ENCODE measurements at regions not wholly inside any gene's neighbourhood (a gene's known extent, or its start where the extent isn't known, plus 50 kb on each side); places are given as distances from the start of the nearest gene placed in this dataset.

DNA sequence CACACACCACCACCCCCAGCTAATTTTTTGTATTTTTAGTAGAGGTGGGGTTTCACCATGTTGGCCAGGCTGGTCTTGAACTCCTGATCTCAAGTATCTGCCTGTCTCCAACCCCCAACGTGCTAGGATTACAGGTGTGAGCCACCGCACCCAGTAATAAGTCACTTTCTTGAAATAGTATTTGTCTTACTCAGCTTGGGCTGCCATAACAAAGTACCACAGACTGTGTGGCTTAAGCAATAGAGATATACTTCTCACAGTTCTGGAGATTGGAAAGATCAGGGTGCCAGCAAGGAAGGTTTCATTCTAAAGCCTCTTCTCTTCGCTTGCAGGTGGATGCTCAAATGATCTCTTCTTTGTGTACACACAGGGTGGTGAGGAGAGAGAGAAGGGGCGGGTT lies 99.8 kb downstream of the ARRDC3 start:
- Histone ChIP-seq H3K9me2 (ENCODE audit: insufficient read depth, low read length) (no peaks in the 10 kb centered on the region), H3K4me3 (ENCODE audit: low read depth, low read length, poor library complexity, severe bottlenecking) (no peak overlapping the region), H3K36me3 (ENCODE audit: insufficient read depth, low read length) (no peaks in the 10 kb centered on the region), H3K4me1 (ENCODE audit: insufficient read depth, low read length, poor library complexity, severe bottlenecking) (peaks cover 13% of the 10 kb centered on the region), H3K4me2 (ENCODE audit: low read length) (no peak overlapping the region), H3K79me2 (ENCODE audit: insufficient read depth, low read depth, low read length) (no peaks in the 10 kb centered on the region), H3K9me3 (ENCODE audit: low read length) (no peaks in the 10 kb centered on the region), H4K20me1 (ENCODE audit: insufficient read depth, low read length) (no peaks in the 10 kb centered on the region), H2AFZ (ENCODE audit: low read length) (no peak overlapping the region), H3K27ac (ENCODE audit: low read depth, low read length, poor library complexity, severe bottlenecking) (no peak overlapping the region)
- POLR2A ChIA-PET = interaction anchor here (0.5 kb wide), 1 partner anchor 95 kb away, joined by 3 read pairs; no protein-coding TSS in a partner anchor
- no TSS peak for BruUV-seq (replicated peaks)
- CTCF ChIA-PET (ENCODE audit: unreplicated experiment) = no interaction called here
- TF ChIP-seq, protein P1, sequence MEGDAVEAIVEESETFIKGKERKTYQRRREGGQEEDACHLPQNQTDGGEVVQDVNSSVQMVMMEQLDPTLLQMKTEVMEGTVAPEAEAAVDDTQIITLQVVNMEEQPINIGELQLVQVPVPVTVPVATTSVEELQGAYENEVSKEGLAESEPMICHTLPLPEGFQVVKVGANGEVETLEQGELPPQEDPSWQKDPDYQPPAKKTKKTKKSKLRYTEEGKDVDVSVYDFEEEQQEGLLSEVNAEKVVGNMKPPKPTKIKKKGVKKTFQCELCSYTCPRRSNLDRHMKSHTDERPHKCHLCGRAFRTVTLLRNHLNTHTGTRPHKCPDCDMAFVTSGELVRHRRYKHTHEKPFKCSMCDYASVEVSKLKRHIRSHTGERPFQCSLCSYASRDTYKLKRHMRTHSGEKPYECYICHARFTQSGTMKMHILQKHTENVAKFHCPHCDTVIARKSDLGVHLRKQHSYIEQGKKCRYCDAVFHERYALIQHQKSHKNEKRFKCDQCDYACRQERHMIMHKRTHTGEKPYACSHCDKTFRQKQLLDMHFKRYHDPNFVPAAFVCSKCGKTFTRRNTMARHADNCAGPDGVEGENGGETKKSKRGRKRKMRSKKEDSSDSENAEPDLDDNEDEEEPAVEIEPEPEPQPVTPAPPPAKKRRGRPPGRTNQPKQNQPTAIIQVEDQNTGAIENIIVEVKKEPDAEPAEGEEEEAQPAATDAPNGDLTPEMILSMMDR (conservative IDR thresholded peaks at IDR 0.05; ENCODE audit: low read length) = no peak
- no peak for TF ChIP-seq EZH2phosphoT487 (IDR thresholded peaks at IDR 0.05; ENCODE audit: borderline replicate concordance, low read depth, low read length)
- intact Hi-C loops (cut with micrococcal nuclease; ENCODE audit: unreplicated experiment) = no loop called here
- no peak for DNase-seq (ENCODE audit: low spot score)

DNA sequence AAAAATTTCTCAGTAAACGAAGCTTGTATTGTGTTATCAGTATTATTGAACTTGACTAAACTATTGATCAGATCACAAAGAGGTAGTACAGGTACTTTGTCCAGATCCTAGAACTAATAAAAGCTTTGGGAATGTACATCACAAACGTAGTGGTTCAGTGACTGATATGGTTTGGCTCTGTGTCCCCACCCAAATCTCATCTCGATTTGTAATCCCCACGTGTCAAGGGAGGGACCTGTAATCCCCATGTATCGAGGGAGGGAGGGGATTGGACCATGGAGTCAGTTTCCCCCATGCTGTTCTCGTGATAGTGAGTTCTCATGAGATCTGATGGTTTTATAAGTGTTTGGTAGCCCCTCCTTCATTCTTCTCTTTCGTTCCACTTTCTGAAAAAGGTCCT lies 100.9 kb downstream of the ARRDC3 start:
- Histone ChIP-seq H3K4me1 (ENCODE audit: insufficient read depth, low read length, poor library complexity, severe bottlenecking) (peaks cover 13% of the 10 kb centered on the region), H3K9me2 (ENCODE audit: insufficient read depth, low read length) (no peaks in the 10 kb centered on the region), H3K27ac (ENCODE audit: low read depth, low read length, poor library complexity, severe bottlenecking) (no peak overlapping the region), H3K4me3 (ENCODE audit: low read depth, low read length, poor library complexity, severe bottlenecking) (no peak overlapping the region), H3K9me3 (ENCODE audit: low read length) (no peaks in the 10 kb centered on the region), H3K79me2 (ENCODE audit: insufficient read depth, low read depth, low read length) (no peaks in the 10 kb centered on the region), H3K36me3 (ENCODE audit: insufficient read depth, low read length) (no peaks in the 10 kb centered on the region), H3K4me2 (ENCODE audit: low read length) (no peak overlapping the region), H2AFZ (ENCODE audit: low read length) (no peak overlapping the region), H4K20me1 (ENCODE audit: insufficient read depth, low read length) (no peaks in the 10 kb centered on the region)
- no peak for DNase-seq (ENCODE audit: low spot score)
- TF ChIP-seq EZH2phosphoT487 (IDR thresholded peaks at IDR 0.05; ENCODE audit: borderline replicate concordance, low read depth, low read length) = no peak
- no TSS peak for BruUV-seq (replicated peaks)
- intact Hi-C loops (cut with micrococcal nuclease; ENCODE audit: unreplicated experiment) = no loop called here
- ChIA-PET POLR2A (interaction anchor here (0.6 kb wide), 1 partner anchor 80 kb away, joined by 3 read pairs; no protein-coding TSS in a partner anchor), CTCF (ENCODE audit: unreplicated experiment) (no interaction called here)

- Histone ChIP-seq H3K9me2 (ENCODE audit: insufficient read depth, low read length) (no peaks in the 10 kb centered on the region), H3K27ac (ENCODE audit: low read depth, low read length, poor library complexity, severe bottlenecking) (no peak overlapping the region), H3K79me2 (ENCODE audit: insufficient read depth, low read depth, low read length) (no peaks in the 10 kb centered on the region), H3K4me2 (ENCODE audit: low read length) (peak overlapping the region; percentile 64; the same call in 1 of the 2 replicates), H3K4me1 (ENCODE audit: insufficient read depth, low read length, poor library complexity, severe bottlenecking) (peaks cover 13% of the 10 kb centered on the region), H3K4me3 (ENCODE audit: low read depth, low read length, poor library complexity, severe bottlenecking) (no peak overlapping the region), H2AFZ (ENCODE audit: low read length) (peak overlapping the region; percentile 78; the same call in 1 of the 2 replicates), H4K20me1 (ENCODE audit: insufficient read depth, low read length) (no peaks in the 10 kb centered on the region), H3K36me3 (ENCODE audit: insufficient read depth, low read length) (no peaks in the 10 kb centered on the region), H3K9me3 (ENCODE audit: low read length) (no peaks in the 10 kb centered on the region)
- BruUV-seq (replicated peaks) = no TSS peak
- DNase-seq (ENCODE audit: low spot score) = no peak
- intact Hi-C loops (cut with micrococcal nuclease; ENCODE audit: unreplicated experiment) = no loop called here
- TF ChIP-seq EZH2phosphoT487 (IDR thresholded peaks at IDR 0.05; ENCODE audit: borderline replicate concordance, low read depth, low read length) = no peak
- TF ChIP-seq, protein P1 (conservative IDR thresholded peaks at IDR 0.05; ENCODE audit: low read length) = no peak
- CTCF ChIA-PET (ENCODE audit: unreplicated experiment) = no interaction called here
- POLR2A ChIA-PET = interaction anchor here (0.7 to 1.3 kb wide), 2 partner anchors 77 to 99 kb away, joined by 3 to 4 read pairs; no protein-coding TSS in a partner anchor
Measured at GRCh38 chr5:91281401-91281800, 101.7 kb downstream of the ARRDC3 start.

All from OCI-LY7 (cell line).